ENCODE measurements at regions not wholly inside any gene's neighbourhood (a gene's known extent, or its start where the extent isn't known, plus 50 kb on each side); places are given as distances from the start of the nearest gene placed in this dataset.

DNA sequence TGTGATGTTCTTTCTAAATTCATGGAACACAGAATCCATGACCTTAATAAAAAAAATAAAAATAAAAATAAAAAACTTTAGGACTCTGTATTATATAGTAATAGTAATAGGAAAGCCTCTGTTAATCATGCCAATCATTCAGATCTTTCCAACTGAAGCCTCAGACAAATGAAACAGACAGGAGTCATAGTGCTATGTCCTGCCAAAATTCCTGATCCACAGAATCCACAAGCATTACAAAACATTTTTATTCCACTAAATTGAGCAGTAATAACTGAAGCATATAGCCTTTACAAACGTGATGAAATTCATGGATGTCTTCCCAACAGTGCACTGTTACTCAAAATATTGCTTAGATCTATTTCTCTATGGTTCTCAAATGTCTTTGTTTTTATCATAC is 820.6 kb upstream of the PCDH9 start (continued):
- TF ChIP-seq, protein P1, sequence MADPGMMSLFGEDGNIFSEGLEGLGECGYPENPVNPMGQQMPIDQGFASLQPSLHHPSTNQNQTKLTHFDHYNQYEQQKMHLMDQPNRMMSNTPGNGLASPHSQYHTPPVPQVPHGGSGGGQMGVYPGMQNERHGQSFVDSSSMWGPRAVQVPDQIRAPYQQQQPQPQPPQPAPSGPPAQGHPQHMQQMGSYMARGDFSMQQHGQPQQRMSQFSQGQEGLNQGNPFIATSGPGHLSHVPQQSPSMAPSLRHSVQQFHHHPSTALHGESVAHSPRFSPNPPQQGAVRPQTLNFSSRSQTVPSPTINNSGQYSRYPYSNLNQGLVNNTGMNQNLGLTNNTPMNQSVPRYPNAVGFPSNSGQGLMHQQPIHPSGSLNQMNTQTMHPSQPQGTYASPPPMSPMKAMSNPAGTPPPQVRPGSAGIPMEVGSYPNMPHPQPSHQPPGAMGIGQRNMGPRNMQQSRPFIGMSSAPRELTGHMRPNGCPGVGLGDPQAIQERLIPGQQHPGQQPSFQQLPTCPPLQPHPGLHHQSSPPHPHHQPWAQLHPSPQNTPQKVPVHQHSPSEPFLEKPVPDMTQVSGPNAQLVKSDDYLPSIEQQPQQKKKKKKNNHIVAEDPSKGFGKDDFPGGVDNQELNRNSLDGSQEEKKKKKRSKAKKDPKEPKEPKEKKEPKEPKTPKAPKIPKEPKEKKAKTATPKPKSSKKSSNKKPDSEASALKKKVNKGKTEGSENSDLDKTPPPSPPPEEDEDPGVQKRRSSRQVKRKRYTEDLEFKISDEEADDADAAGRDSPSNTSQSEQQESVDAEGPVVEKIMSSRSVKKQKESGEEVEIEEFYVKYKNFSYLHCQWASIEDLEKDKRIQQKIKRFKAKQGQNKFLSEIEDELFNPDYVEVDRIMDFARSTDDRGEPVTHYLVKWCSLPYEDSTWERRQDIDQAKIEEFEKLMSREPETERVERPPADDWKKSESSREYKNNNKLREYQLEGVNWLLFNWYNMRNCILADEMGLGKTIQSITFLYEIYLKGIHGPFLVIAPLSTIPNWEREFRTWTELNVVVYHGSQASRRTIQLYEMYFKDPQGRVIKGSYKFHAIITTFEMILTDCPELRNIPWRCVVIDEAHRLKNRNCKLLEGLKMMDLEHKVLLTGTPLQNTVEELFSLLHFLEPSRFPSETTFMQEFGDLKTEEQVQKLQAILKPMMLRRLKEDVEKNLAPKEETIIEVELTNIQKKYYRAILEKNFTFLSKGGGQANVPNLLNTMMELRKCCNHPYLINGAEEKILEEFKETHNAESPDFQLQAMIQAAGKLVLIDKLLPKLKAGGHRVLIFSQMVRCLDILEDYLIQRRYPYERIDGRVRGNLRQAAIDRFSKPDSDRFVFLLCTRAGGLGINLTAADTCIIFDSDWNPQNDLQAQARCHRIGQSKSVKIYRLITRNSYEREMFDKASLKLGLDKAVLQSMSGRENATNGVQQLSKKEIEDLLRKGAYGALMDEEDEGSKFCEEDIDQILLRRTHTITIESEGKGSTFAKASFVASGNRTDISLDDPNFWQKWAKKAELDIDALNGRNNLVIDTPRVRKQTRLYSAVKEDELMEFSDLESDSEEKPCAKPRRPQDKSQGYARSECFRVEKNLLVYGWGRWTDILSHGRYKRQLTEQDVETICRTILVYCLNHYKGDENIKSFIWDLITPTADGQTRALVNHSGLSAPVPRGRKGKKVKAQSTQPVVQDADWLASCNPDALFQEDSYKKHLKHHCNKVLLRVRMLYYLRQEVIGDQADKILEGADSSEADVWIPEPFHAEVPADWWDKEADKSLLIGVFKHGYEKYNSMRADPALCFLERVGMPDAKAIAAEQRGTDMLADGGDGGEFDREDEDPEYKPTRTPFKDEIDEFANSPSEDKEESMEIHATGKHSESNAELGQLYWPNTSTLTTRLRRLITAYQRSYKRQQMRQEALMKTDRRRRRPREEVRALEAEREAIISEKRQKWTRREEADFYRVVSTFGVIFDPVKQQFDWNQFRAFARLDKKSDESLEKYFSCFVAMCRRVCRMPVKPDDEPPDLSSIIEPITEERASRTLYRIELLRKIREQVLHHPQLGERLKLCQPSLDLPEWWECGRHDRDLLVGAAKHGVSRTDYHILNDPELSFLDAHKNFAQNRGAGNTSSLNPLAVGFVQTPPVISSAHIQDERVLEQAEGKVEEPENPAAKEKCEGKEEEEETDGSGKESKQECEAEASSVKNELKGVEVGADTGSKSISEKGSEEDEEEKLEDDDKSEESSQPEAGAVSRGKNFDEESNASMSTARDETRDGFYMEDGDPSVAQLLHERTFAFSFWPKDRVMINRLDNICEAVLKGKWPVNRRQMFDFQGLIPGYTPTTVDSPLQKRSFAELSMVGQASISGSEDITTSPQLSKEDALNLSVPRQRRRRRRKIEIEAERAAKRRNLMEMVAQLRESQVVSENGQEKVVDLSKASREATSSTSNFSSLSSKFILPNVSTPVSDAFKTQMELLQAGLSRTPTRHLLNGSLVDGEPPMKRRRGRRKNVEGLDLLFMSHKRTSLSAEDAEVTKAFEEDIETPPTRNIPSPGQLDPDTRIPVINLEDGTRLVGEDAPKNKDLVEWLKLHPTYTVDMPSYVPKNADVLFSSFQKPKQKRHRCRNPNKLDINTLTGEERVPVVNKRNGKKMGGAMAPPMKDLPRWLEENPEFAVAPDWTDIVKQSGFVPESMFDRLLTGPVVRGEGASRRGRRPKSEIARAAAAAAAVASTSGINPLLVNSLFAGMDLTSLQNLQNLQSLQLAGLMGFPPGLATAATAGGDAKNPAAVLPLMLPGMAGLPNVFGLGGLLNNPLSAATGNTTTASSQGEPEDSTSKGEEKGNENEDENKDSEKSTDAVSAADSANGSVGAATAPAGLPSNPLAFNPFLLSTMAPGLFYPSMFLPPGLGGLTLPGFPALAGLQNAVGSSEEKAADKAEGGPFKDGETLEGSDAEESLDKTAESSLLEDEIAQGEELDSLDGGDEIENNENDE (IDR thresholded peaks at IDR 0.05; ENCODE audit: insufficient replicate concordance, low read length) = no peak
- TF ChIP-seq BRCA1 (IDR thresholded peaks at IDR 0.05; ENCODE audit: low read depth, low read length) = no peak
- TF ChIP-seq, protein P2, sequence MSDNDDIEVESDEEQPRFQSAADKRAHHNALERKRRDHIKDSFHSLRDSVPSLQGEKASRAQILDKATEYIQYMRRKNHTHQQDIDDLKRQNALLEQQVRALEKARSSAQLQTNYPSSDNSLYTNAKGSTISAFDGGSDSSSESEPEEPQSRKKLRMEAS (IDR thresholded peaks at IDR 0.05) = no peak
- no peak for TF ChIP-seq MAFK (IDR thresholded peaks at IDR 0.05; ENCODE audit: low read depth, low read length)
- TF ChIP-seq TBP (IDR thresholded peaks at IDR 0.05; ENCODE audit: low read depth, low read length) = no peak

All from H1 (cell line).